CD4-positive, alpha-beta T cell (primary cell): ENCODE measurements at regions not wholly inside any gene's neighbourhood (a gene's known extent, or its start where the extent isn't known, plus 50 kb on each side); places are given as distances from the start of the nearest gene placed in this dataset.
A peak's percentile ranks its signal among the peaks of the same experiment; 100 is the strongest.

Source experiments
- ATAC-seq: fragments of 200-7000 bp; cut with Tn5 transposase; one replicate; pipeline ENCODE4 v1.10.0; 2022; ENCODE audit warnings: mild to moderate bottlenecking; ENCODE audit not compliant: poor library complexity
- CTCF ChIA-PET: fragments of 350-600 bp; sonication (Branson Sonifier 250); formaldehyde crosslinking; loops from one replicate; lab custom pipeline; 2021; ENCODE audit warnings: antibody characterized with exemption, inconsistent platforms; lab: Charles Lee
- POLR2A ChIA-PET: fragments of 350-600 bp; sonication (Branson Sonifier 250); formaldehyde crosslinking; loops from one replicate; lab custom pipeline; 2021; ENCODE audit warnings: antibody characterized with exemption, inconsistent platforms; lab: Charles Lee
- DNase-seq, 14 experiments: peaks; one replicate each; pipeline ENCODE4 v3.0.0-alpha.2; 2013 to 2020; ENCODE audit warnings: mixed read lengths in 2 of 14
- H3K27ac ChIP-seq, 2 donors: one replicate each; pipeline versions ENCODE4 v1.5.1 to v1.7.0; 2013; ENCODE audit warnings: low read length in 2 of 2, low read depth in 1 of 2, mild to moderate bottlenecking in 1 of 2
- H3K27me3 ChIP-seq, 2 experiments: 1 replicate in 1 of 2; 2 replicates in 1 of 2; pipeline versions ENCODE4 v1.6.1 to v1.7.0; 2013; ENCODE audit warnings: low read length in 2 of 2, control low read depth in 1 of 2, mild to moderate bottlenecking in 1 of 2, moderate library complexity in 1 of 2; ENCODE audit not compliant: insufficient read depth in 2 of 2, control insufficient read depth in 1 of 2
- H3K36me3 ChIP-seq: one replicate; pipeline ENCODE4 v1.6.1; 2013; ENCODE audit warnings: low read length, control low read depth; ENCODE audit not compliant: insufficient read depth
- H3K4me1 ChIP-seq: one replicate; pipeline ENCODE4 v1.6.1; 2013; ENCODE audit warnings: low read length, control low read depth; ENCODE audit not compliant: insufficient read depth
- H3K4me3 ChIP-seq: one replicate; pipeline ENCODE4 v1.5.1; 2013; ENCODE audit warnings: mild to moderate bottlenecking, low read length, moderate library complexity
- H3K9me3 ChIP-seq, 2 experiments: 1 replicate in 1 of 2; 2 replicates in 1 of 2; pipeline versions ENCODE4 v1.6.1 to v1.7.0; 2013; ENCODE audit warnings: low read length in 2 of 2, mild to moderate bottlenecking in 2 of 2, control low read depth in 1 of 2, moderate library complexity in 1 of 2; ENCODE audit not compliant: control insufficient read depth in 1 of 2, insufficient read depth in 1 of 2
- H3K27ac Mint-ChIP-seq: one replicate; pipeline ENCODE4 v1.8.0; 2020; ENCODE audit warnings: mixed read lengths
- H3K27me3 Mint-ChIP-seq: one replicate; pipeline ENCODE4 v1.8.0; 2021; ENCODE audit warnings: mixed read lengths
- H3K36me3 Mint-ChIP-seq: one replicate; pipeline ENCODE4 v1.8.0; 2021; ENCODE audit warnings: low read depth, mixed read lengths
- H3K4me1 Mint-ChIP-seq: one replicate; pipeline ENCODE4 v1.8.0; 2021; ENCODE audit warnings: low read depth, mixed read lengths
- H3K4me3 Mint-ChIP-seq: one replicate; pipeline ENCODE4 v1.8.0; 2020; ENCODE audit warnings: mild to moderate bottlenecking, mixed read lengths
- H3K9me3 Mint-ChIP-seq: one replicate; pipeline ENCODE4 v1.8.0; 2020; ENCODE audit warnings: mixed read lengths
- CTCF ChIP-seq: fragments of 200-600 bp; IDR thresholded peaks from one replicate; pipeline ENCODE4 v1.8.0; 2022; ENCODE audit warnings: antibody characterized with exemption, mild to moderate bottlenecking
- intact Hi-C, 2 experiments: fragments of 100-400 bp; cut with DNase I in 1 of 2; cut with micrococcal nuclease in 1 of 2; formaldehyde crosslinking; loops; one replicate each; pipeline versions ENCODE4 v1.15.1 to v1.9.0; 2023 to 2025; cut with DNase I, micrococcal nuclease

- H3K27ac ChIP-seq = no peak overlapping the region
- Mint-ChIP-seq H3K4me1 (peaks cover 39% of the 10 kb centered on the region), H3K4me3 (no peak overlapping the region), H3K27me3 (no peaks in the 10 kb centered on the region), H3K27ac (no peak overlapping the region), H3K9me3 (no peaks in the 10 kb centered on the region), H3K36me3 (peaks cover 14% of the 10 kb centered on the region)
- no peaks in the 10 kb centered on the region for H3K27me3 ChIP-seq
- peaks cover 5% of the 10 kb centered on the region for H3K4me1 ChIP-seq
- intact Hi-C loops = no loop called here
- no peaks in the 10 kb centered on the region for H3K9me3 ChIP-seq
- TF ChIP-seq CTCF = no peak
- H3K4me3 ChIP-seq = no peak overlapping the region
- no peak for ATAC-seq
- ChIA-PET CTCF (no interaction called here), POLR2A (no interaction called here)
- DNase-seq = no peak
- H3K36me3 ChIP-seq = peaks cover 3% of the 10 kb centered on the region
These were observed 188.9 kb upstream of the ITGA4 start for GRCh38 chr2:181268174-181268867.

GRCh38 chr2:181273986-181274385 lies 183.2 kb upstream of the ITGA4 start:
- H3K9me3 Mint-ChIP-seq = no peaks in the 10 kb centered on the region
- H3K4me1 Mint-ChIP-seq = peaks cover 52% of the 10 kb centered on the region

DNA sequence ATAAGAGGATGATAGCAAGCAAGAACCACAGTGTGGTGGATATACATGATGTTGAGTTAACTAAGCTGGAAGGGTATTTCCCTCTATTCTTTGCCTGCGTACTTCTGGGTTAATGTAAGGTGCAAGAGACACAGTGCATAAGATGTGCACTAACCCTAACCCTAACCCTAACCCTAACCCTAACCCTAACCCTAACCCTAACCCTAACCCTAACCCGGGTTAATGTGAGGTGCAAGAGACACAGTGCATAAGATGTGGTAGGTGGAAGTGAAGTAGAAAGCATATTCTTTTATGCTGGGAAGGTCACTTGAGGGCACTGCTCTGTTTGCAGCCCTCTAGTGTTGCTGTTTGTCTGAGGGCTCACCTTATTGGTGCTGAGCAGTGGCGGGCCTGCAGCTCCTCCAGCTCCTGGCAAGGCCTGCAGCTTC lies 181.5 kb upstream of the ITGA4 start:
- peak overlapping the region; percentile 40 for H3K4me3 Mint-ChIP-seq
- ChIA-PET POLR2A (interaction anchor here (0.6 to 1.5 kb wide), 13 partner anchors 9 to 181 kb away, joined by 3 to 6 read pairs (median 3); partner anchors contain the start of gene ITGA4), CTCF (interaction anchor here (1.2 to 1.3 kb wide), 3 partner anchors 150 to 191 kb away, joined by 3 read pairs; partner anchors contain the start of gene ITGA4)
- DNase-seq (peak in 7 of 14 experiments; percentile 5 to 66 (median 41)), ATAC-seq (peak; percentile 91)
- Histone ChIP-seq H3K36me3 (no peaks in the 10 kb centered on the region), H3K4me3 (no peak overlapping the region), H3K27me3 (no peaks in the 10 kb centered on the region), H3K27ac (peak overlapping the region; percentile 8 to 44), H3K9me3 (no peaks in the 10 kb centered on the region), H3K4me1 (peaks cover 7% of the 10 kb centered on the region)
- peaks cover 53% of the 10 kb centered on the region for H3K4me1 Mint-ChIP-seq
- H3K9me3 Mint-ChIP-seq = no peaks in the 10 kb centered on the region
- H3K27ac Mint-ChIP-seq = peak overlapping the region; percentile 76
- intact Hi-C loops = loop anchor here in 1 of 2 experiments (10.0 kb wide), 1 partner anchor 51 kb away; no protein-coding TSS in a partner anchor
- no peaks in the 10 kb centered on the region for H3K36me3 Mint-ChIP-seq
- no peak for TF ChIP-seq CTCF
- no peaks in the 10 kb centered on the region for H3K27me3 Mint-ChIP-seq

More at GRCh38 chr2:181273986-181274385, 183.2 kb upstream of the ITGA4 start:
- Histone ChIP-seq H3K27me3 (no peaks in the 10 kb centered on the region), H3K4me3 (no peak overlapping the region), H3K27ac (no peak overlapping the region), H3K36me3 (peaks cover under 1% of the 10 kb centered on the region), H3K4me1 (peaks cover 7% of the 10 kb centered on the region), H3K9me3 (no peaks in the 10 kb centered on the region)
- peaks cover 4% of the 10 kb centered on the region for H3K36me3 Mint-ChIP-seq
- H3K27ac Mint-ChIP-seq = peak overlapping the region; percentile 40
- no peak for DNase-seq
- no peak overlapping the region for H3K4me3 Mint-ChIP-seq
- POLR2A ChIA-PET = no interaction called here
- intact Hi-C loops = loop anchor here in 1 of 2 experiments (10.0 kb wide), 1 partner anchor 49 kb away; no protein-coding TSS in a partner anchor
- TF ChIP-seq CTCF = no peak
- H3K27me3 Mint-ChIP-seq = no peaks in the 10 kb centered on the region
- no peak for ATAC-seq
- CTCF ChIA-PET = no interaction called here
